H1 (cell line): ENCODE measurements at regions not wholly inside any gene's neighbourhood (a gene's known extent, or its start where the extent isn't known, plus 50 kb on each side); places are given as distances from the start of the nearest gene placed in this dataset.

ENCODE experiments used
- CEBPB ChIP-seq: IDR thresholded peaks from 2 replicates; pipeline ENCODE4 v1.6.1; 2012; ENCODE audit warnings: low read depth, low read length
- EZH2 ChIP-seq: fragments of 200-600 bp; sonication (generic); IDR thresholded peaks from 2 replicates; pipeline ENCODE4 v1.7.1; 2012; ENCODE audit warnings: low read depth, mild to moderate bottlenecking, moderate library complexity, low read length, inconsistent platforms; ENCODE audit not compliant: severe bottlenecking
- POLR2A ChIP-seq, 2 experiments: IDR thresholded peaks; 1 replicate in 1 of 2; 2 replicates in 1 of 2; pipeline ENCODE4 v1.6.1; 2011; ENCODE audit warnings: low read depth in 2 of 2, low read length in 2 of 2, mild to moderate bottlenecking in 2 of 2; ENCODE audit errors: control extremely low read depth in 1 of 2
- POLR2AphosphoS5 ChIP-seq: IDR thresholded peaks from 2 replicates; pipeline ENCODE4 v1.6.1; 2011; ENCODE audit warnings: low read depth, low read length
- RAD21 ChIP-seq, 2 experiments: IDR thresholded peaks in 1 of 2; conservative IDR thresholded peaks in 1 of 2; 2 replicates each; pipeline ENCODE4 v1.6.1; 2011; ENCODE audit warnings: low read depth in 2 of 2, low read length in 2 of 2, improper control_type of control experiment in 1 of 2, inconsistent platforms in 1 of 2, mild to moderate bottlenecking in 1 of 2, moderate library complexity in 1 of 2
- SIRT6 ChIP-seq: IDR thresholded peaks from one replicate; pipeline ENCODE4 v1.7.1; 2012; ENCODE audit warnings: low read length, inconsistent platforms
- SP2 ChIP-seq: IDR thresholded peaks from 2 replicates; pipeline ENCODE4 v1.6.1; 2012; ENCODE audit warnings: mild to moderate bottlenecking, low read length, inconsistent platforms
- SUZ12 ChIP-seq: fragments of 200-600 bp; sonication (generic); IDR thresholded peaks from 2 replicates; pipeline ENCODE4 v1.6.1; 2012; ENCODE audit warnings: mild to moderate bottlenecking, inconsistent platforms, low read length, moderate library complexity, mixed read lengths
- TAF1 ChIP-seq: IDR thresholded peaks from 2 replicates; pipeline ENCODE4 v1.6.1; 2011; ENCODE audit warnings: mild to moderate bottlenecking, low read depth, low read length
- TBP ChIP-seq: IDR thresholded peaks from 2 replicates; pipeline ENCODE4 v1.6.1; 2011; ENCODE audit warnings: low read depth, low read length, improper control_type of control experiment
- TF ChIP-seq, protein P1 (sequence below), 3 experiments: IDR thresholded peaks; 1 replicate in 2 of 3; 2 replicates in 1 of 3; pipeline versions ENCODE4 v1.5.1 to v1.6.1; 2011; ENCODE audit warnings: low read length in 3 of 3, mild to moderate bottlenecking in 3 of 3, inconsistent platforms in 2 of 3, low read depth in 1 of 3, moderate library complexity in 1 of 3; ENCODE audit not compliant: insufficient read depth in 1 of 3; ENCODE audit errors: control extremely low read depth in 1 of 3
- TF ChIP-seq, protein P2 (sequence below): IDR thresholded peaks from 2 replicates; pipeline ENCODE4 v1.6.1; 2011; ENCODE audit warnings: low read length, improper control_type of control experiment

DNA sequence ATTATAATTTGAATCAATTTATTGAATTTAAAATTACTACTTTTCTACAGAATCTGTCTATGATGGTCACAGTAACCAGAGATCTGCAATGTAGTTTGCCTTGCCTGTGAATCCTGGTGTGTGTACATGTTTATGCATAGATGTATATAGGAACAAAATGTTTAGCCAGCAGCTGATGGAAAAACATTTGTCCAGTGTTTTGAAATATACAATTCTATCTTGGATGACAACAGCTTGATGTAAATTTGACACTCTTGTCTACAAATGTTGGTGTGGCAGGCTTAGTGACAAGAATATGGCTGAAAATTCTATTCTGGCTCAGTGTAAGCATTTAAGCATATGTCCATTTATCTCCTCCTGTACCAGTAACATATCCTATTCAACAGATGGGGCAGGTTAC is 229.4 kb downstream of the RCHY1 start:
- no peak for TF ChIP-seq EZH2
- TF ChIP-seq TBP, result no peak
- TF ChIP-seq, protein P1, sequence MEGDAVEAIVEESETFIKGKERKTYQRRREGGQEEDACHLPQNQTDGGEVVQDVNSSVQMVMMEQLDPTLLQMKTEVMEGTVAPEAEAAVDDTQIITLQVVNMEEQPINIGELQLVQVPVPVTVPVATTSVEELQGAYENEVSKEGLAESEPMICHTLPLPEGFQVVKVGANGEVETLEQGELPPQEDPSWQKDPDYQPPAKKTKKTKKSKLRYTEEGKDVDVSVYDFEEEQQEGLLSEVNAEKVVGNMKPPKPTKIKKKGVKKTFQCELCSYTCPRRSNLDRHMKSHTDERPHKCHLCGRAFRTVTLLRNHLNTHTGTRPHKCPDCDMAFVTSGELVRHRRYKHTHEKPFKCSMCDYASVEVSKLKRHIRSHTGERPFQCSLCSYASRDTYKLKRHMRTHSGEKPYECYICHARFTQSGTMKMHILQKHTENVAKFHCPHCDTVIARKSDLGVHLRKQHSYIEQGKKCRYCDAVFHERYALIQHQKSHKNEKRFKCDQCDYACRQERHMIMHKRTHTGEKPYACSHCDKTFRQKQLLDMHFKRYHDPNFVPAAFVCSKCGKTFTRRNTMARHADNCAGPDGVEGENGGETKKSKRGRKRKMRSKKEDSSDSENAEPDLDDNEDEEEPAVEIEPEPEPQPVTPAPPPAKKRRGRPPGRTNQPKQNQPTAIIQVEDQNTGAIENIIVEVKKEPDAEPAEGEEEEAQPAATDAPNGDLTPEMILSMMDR (IDR thresholded peaks at IDR 0.05; ENCODE audit: control extremely low read depth in 1 of 3, insufficient read depth in 1 of 3, low read depth in 1 of 3, low read length in 3 of 3), result no peak
- TF ChIP-seq TAF1, result no peak
- no peak for TF ChIP-seq RAD21 (IDR thresholded peaks at IDR 0.05 in 1 of 2, conservative IDR thresholded peaks at IDR 0.05 in 1 of 2; ENCODE audit: low read depth in 2 of 2, low read length in 2 of 2)
- TF ChIP-seq SUZ12, result no peak
- no peak for TF ChIP-seq POLR2A (IDR thresholded peaks at IDR 0.05; ENCODE audit: control extremely low read depth in 1 of 2, low read depth in 2 of 2, low read length in 2 of 2)
- TF ChIP-seq POLR2AphosphoS5, result no peak
- TF ChIP-seq SIRT6, result no peak
- TF ChIP-seq SP2, result no peak
- TF ChIP-seq, protein P2, sequence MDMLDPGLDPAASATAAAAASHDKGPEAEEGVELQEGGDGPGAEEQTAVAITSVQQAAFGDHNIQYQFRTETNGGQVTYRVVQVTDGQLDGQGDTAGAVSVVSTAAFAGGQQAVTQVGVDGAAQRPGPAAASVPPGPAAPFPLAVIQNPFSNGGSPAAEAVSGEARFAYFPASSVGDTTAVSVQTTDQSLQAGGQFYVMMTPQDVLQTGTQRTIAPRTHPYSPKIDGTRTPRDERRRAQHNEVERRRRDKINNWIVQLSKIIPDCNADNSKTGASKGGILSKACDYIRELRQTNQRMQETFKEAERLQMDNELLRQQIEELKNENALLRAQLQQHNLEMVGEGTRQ, result no peak
- no peak for TF ChIP-seq CEBPB
